WI38 (cell line): ENCODE measurements at regions not wholly inside any gene's neighbourhood (a gene's known extent, or its start where the extent isn't known, plus 50 kb on each side); places are given as distances from the start of the nearest gene placed in this dataset.

Experiments used
- H3K4me3 ChIP-seq: 2 replicates; pipeline ENCODE4 v1.5.1; 2011; ENCODE audit warnings: low read depth, mild to moderate bottlenecking, control low read depth, low read length
- CTCF ChIP-seq: IDR thresholded peaks from 2 replicates; pipeline ENCODE4 v1.5.1; 2012; ENCODE audit warnings: low read depth, mild to moderate bottlenecking, control low read depth, low read length

GRCh38 chr11:8323161-8323935 is 59.7 kb upstream of the LMO1 start:
- no peak for TF ChIP-seq CTCF
- H3K4me3 ChIP-seq, result no peak overlapping the region

GRCh38 chr11:8321876-8322275 is 58.2 kb upstream of the LMO1 start:
- H3K4me3 ChIP-seq, result no peak overlapping the region
- no peak for TF ChIP-seq CTCF

DNA sequence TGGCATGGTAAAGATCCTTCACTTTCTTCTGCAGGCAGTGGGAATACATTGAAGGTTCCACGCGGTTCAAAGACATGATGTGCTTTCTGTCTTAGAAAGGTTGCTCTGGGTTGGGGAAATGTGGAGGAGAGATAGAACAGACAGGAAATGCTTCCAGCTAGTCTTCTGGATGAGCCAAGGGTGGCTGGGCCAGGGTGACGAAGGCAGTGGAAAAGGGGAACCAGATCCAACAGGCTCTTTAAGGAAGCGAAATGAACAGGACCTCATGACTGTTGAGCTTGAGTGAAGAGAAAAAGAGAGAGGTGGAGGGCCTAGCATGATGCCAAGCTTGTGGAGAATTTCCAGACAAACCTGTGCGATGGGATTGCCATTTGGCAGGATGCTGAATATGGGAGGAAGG is 56.4 kb upstream of the LMO1 start:
- no peak for TF ChIP-seq CTCF
- no peak overlapping the region for H3K4me3 ChIP-seq

DNA sequence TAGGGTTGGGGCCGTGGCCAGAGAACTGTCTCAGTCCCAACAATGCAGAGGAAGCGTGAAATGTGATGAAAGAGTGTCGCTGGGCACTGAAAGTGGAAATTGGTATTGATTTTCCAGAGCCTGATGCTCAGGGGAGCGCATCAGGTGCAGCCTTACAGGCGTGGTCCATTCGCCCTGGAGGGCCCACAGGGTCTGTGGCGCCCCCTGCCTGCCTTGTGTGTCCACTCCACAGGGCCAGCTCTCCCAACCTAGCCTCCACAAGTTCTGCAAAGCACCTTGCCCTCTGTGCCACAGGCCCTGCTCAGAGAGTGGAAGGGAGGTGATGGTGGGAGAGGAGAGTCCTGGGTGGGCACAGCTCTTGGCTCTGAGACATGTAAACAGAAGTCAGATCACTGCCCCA is 54.9 kb upstream of the LMO1 start:
- no peak for TF ChIP-seq CTCF
- no peak overlapping the region for H3K4me3 ChIP-seq

GRCh38 chr11:8317159-8317558 is 53.5 kb upstream of the LMO1 start:
- H3K4me3 ChIP-seq, result no peak overlapping the region
- no peak for TF ChIP-seq CTCF

DNA sequence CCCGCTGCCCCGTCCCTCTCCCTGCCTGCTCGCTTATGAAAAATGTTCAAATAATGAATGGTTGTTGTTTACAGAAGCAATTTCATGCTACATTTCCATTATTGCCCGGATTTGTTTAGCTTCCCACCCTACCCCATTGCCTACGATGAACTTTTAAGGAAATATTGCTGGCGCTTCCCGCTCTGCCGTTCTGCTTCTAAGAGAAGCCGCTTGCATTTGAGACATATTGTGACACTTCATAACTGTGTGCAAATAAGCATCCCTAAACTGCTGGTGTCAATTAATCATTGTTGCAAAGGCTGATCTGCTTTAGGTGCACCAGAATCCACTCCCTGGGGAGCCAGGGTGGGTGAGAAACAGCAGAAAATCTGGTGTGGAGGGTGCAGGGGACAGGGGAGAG is 52.3 kb upstream of the LMO1 start:
- TF ChIP-seq CTCF, result no peak
- no peak overlapping the region for H3K4me3 ChIP-seq

DNA sequence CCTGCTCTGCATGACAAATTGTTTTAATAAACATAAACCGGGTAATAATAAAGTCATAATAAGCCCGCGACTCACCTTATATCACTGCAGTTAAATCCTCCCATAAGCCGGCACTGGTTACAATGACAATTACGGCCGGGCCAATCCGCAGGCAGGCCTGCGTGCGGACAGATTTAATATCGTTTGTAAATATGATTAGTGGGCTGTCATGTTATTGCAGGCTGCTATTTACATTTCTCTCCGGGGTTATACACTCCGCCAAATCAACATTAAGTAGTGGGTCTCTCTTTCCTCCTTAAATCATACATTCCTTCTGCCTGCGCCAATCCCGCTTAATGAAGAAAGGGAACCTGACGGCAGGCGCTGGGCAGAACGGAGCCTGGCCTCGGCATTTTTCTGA is 51.8 kb upstream of the LMO1 start:
- TF ChIP-seq CTCF, result no peak
- no peak overlapping the region for H3K4me3 ChIP-seq
